ENCODE measurements at regions not wholly inside any gene's neighbourhood (a gene's known extent, or its start where the extent isn't known, plus 50 kb on each side); places are given as distances from the start of the nearest gene placed in this dataset.

DNA sequence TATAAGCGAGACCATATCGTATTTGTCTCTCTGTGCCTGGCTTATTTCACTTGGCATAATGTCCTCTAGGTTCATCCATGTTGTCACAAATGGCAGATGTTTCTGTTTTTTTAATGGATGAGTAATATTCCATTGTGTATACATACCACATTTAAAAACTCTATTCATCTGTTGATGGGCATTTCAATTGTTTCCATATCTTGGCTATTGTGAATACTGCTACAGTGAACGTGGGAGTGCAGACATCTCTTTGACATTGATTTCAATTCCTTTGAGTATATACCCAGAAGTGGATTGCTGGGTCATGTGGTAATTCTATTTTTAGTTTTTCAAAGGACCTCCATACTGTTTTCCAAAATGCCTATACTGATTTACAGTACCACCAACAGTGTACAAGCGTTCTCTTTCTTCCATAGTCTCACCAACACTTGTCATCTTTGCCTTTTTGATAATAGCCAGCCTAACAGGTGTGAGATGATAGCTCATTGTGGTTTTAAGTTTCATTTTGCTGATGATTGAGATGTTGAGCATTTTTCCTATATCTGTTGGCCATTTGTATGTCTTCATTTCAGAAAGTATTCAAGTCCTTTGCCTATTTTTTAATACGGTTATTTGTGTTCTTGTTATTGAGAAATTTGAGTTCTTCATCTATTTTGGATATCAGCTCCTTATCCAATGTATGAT lies 194.7 kb upstream of the E2F8 start:
- TF ChIP-seq TAF1 (IDR thresholded peaks at IDR 0.05; ENCODE audit: low read depth) (no peak), POLR2AphosphoS5 (IDR thresholded peaks at IDR 0.05) (no peak), CTCF (IDR thresholded peaks at IDR 0.05; ENCODE audit: poor library complexity, severe bottlenecking) (no peak), MXI1 (conservative IDR thresholded peaks at IDR 0.05; ENCODE audit: poor library complexity, severe bottlenecking) (no peak)

All from neural cell (in vitro differentiated cells).